ENCODE measurements at regions not wholly inside any gene's neighbourhood (a gene's known extent, or its start where the extent isn't known, plus 50 kb on each side); places are given as distances from the start of the nearest gene placed in this dataset.

DNA sequence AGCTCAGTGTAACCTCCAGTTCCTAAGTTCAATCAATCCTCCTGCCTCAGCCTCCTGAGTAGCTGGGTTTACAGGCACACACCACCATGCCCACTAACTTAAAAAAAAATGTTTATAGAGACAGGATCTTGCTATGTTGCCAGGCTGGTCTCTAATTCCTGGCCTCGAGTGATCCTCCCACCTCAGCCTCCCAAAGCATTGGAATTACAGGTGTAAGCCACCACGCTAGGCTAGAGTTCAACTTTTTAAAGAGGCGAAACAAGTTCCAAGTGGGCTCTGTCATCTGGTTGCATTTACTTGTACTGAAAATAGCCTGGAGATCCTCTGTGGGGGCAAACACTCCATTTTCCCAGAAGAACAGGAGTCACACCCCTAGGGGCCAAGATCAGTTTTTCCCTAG is 100.7 kb upstream of the RIPOR2 start:
- TF ChIP-seq, protein P1, sequence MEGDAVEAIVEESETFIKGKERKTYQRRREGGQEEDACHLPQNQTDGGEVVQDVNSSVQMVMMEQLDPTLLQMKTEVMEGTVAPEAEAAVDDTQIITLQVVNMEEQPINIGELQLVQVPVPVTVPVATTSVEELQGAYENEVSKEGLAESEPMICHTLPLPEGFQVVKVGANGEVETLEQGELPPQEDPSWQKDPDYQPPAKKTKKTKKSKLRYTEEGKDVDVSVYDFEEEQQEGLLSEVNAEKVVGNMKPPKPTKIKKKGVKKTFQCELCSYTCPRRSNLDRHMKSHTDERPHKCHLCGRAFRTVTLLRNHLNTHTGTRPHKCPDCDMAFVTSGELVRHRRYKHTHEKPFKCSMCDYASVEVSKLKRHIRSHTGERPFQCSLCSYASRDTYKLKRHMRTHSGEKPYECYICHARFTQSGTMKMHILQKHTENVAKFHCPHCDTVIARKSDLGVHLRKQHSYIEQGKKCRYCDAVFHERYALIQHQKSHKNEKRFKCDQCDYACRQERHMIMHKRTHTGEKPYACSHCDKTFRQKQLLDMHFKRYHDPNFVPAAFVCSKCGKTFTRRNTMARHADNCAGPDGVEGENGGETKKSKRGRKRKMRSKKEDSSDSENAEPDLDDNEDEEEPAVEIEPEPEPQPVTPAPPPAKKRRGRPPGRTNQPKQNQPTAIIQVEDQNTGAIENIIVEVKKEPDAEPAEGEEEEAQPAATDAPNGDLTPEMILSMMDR (conservative IDR thresholded peaks at IDR 0.05), result no peak
- no peaks in the 10 kb centered on the region for H3K36me3 Mint-ChIP-seq
- DNase-seq (ENCODE audit: extremely low spot score, unreplicated experiment), result no peak
- H3K9me3 Mint-ChIP-seq, result no peaks in the 10 kb centered on the region
- no peak overlapping the region for H3K4me3 Mint-ChIP-seq
- H3K27me3 Mint-ChIP-seq, result no peaks in the 10 kb centered on the region
- H3K27ac Mint-ChIP-seq, result no peak overlapping the region
- H3K4me1 Mint-ChIP-seq (ENCODE audit: unreplicated experiment), result peaks cover 8% of the 10 kb centered on the region

DNA sequence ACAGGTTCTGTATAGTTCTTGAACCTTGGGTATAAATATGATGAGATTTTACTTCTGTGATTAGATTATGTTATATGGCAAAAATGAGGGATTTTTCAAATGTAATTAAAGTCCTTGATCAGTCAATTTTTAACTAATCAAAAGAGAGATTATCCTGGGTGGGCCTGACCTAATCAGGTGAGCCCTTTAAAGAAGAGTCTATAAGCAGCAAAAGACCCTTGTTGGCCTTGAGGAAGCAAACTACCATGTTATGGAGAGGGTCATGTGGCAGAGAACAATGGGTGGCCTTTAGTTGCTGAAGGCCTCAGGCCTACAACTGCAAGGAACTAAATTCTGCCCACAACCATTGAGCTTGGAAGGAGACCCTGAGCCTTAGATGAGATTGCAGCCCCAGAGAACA is 102.5 kb upstream of the RIPOR2 start:
- no peak overlapping the region for H3K27ac Mint-ChIP-seq
- peaks cover 10% of the 10 kb centered on the region for H3K4me1 Mint-ChIP-seq (ENCODE audit: unreplicated experiment)
- no peak overlapping the region for H3K4me3 Mint-ChIP-seq
- TF ChIP-seq, protein P1 (conservative IDR thresholded peaks at IDR 0.05), result no peak
- DNase-seq (ENCODE audit: extremely low spot score, unreplicated experiment), result no peak
- H3K9me3 Mint-ChIP-seq, result no peaks in the 10 kb centered on the region
- no peaks in the 10 kb centered on the region for H3K36me3 Mint-ChIP-seq
- no peaks in the 10 kb centered on the region for H3K27me3 Mint-ChIP-seq

DNA sequence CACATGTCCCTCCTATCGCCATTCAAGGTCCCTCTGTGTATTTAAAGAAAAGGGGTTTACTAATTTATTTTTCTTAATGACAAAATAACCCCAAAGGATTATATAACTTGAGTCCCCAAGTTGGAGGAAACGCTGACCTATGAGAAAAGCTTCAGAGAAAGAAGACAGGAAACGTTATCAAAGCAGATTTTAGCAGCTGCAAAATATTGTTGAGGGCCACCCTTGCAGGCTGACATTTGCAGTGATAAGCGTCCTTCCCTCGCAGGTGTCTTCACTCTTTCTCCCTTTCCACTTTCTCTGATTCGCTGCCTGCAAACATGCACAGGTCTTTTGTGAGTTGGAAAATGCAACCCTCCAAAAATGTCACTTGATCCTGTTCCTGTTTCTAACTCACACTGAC is 103.2 kb upstream of the RIPOR2 start:
- Mint-ChIP-seq H3K4me1 (ENCODE audit: unreplicated experiment) (peaks cover 10% of the 10 kb centered on the region), H3K9me3 (no peaks in the 10 kb centered on the region), H3K27me3 (no peaks in the 10 kb centered on the region), H3K27ac (no peak overlapping the region), H3K4me3 (no peak overlapping the region), H3K36me3 (no peaks in the 10 kb centered on the region)
- no peak for DNase-seq (ENCODE audit: extremely low spot score, unreplicated experiment)
- TF ChIP-seq, protein P1 (conservative IDR thresholded peaks at IDR 0.05), result no peak

DNA sequence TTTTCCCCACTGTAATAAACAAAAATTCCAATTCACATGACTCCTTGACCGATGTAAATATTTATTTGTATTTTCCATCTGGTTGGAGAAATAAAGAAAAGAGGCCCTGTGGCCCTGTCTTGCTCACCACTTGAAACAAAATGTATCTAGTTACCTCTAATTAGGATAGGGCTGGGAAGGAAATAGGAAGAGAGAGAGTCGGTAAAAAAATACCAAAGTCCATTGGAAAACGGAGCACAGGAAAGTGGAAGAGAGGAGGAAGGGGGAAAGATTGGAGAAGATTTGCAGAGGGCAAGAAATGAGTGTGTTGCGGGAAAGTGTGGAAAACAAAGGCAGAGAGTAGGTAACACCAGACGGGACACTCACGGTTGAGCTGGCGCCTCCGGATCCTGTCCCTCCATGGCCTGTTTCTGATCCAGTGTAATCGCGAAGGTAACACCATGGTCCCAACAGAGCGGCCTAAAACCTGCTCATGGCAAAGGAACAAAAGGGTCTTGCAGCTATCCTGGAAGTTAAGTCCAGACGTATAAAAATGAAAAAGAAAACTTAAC is 105.8 kb upstream of the RIPOR2 start:
- DNase-seq (ENCODE audit: extremely low spot score, unreplicated experiment), result no peak
- Mint-ChIP-seq H3K27me3 (no peaks in the 10 kb centered on the region), H3K36me3 (no peaks in the 10 kb centered on the region), H3K27ac (no peak overlapping the region), H3K4me1 (ENCODE audit: unreplicated experiment) (peaks cover 4% of the 10 kb centered on the region), H3K9me3 (no peaks in the 10 kb centered on the region), H3K4me3 (no peak overlapping the region)
- TF ChIP-seq, protein P1 (conservative IDR thresholded peaks at IDR 0.05), result no peak

DNA sequence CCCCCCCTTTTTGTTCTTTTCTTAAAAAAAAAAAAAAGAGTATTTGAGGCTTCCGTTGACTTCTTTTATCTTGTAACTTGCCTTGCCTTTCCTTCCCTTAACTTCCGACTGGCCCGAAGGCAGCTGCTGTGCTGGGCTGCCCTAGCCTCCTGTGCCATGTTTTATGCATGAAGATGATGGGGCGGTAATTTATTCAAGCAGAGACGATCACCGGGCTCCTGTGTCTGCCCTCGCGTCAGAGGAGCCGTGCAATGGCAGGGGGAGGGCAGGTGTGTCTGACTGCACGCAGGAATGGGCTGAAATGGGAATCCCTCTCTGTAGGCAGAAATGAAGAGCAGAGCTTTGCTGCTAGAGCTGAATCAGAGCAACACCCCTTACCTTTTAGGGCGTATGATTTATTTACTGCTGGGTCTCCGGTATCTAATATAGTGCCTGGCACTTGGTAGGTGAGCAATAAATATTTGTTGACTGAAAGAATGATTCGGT is 106.3 kb upstream of the RIPOR2 start:
- no peak for DNase-seq (ENCODE audit: extremely low spot score, unreplicated experiment)
- no peaks in the 10 kb centered on the region for H3K27me3 Mint-ChIP-seq
- H3K27ac Mint-ChIP-seq, result no peak overlapping the region
- H3K4me3 Mint-ChIP-seq, result no peak overlapping the region
- H3K4me1 Mint-ChIP-seq (ENCODE audit: unreplicated experiment), result peaks cover 4% of the 10 kb centered on the region
- no peaks in the 10 kb centered on the region for H3K36me3 Mint-ChIP-seq
- TF ChIP-seq, protein P1 (conservative IDR thresholded peaks at IDR 0.05), result no peak
- no peaks in the 10 kb centered on the region for H3K9me3 Mint-ChIP-seq

DNA sequence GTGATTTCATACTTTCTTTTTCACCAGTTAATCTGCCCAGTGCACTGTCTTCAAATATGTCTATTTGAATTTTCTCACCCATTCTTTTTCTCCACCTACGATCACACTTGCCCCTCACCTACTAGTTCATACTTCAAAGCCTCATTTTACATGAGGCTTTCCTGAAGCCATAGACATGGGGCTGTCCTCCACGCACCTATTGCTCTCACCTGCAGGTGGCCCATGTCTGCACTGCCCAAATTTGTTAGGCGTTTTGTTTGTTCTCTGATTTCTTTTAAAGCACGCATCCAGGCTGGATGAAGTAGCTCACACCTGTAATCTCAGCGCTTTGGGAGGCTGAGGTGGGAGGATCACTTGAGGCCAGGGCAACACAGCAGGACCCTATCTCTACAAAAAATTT is 106.8 kb upstream of the RIPOR2 start:
- no peaks in the 10 kb centered on the region for H3K9me3 Mint-ChIP-seq
- H3K27ac Mint-ChIP-seq, result no peak overlapping the region
- no peaks in the 10 kb centered on the region for H3K27me3 Mint-ChIP-seq
- peaks cover 4% of the 10 kb centered on the region for H3K4me1 Mint-ChIP-seq (ENCODE audit: unreplicated experiment)
- H3K36me3 Mint-ChIP-seq, result no peaks in the 10 kb centered on the region
- TF ChIP-seq, protein P1 (conservative IDR thresholded peaks at IDR 0.05), result no peak
- DNase-seq (ENCODE audit: extremely low spot score, unreplicated experiment), result no peak
- no peak overlapping the region for H3K4me3 Mint-ChIP-seq
